Small intestine (tissue), 7 donors: ENCODE measurements at regions not wholly inside any gene's neighbourhood (a gene's known extent, or its start where the extent isn't known, plus 50 kb on each side); places are given as distances from the start of the nearest gene placed in this dataset.
"Not testable (repeated sequence)": the region's sequence is repeated elsewhere in the genome, so short reads cannot be mapped to it uniquely, and the experiment has no call there.

ENCODE experiments used
- DNase-seq, 2 donors: peaks; one replicate each; pipeline versions ENCODE4 v3.0.0 to v3.0.0-alpha.2; 2013
- FAIRE-seq: peaks from 2 replicates; lab custom pipeline; 2012; peaks lifted over from hg19 to GRCh38; lab: Jason Lieb, UNC
- H3K27ac ChIP-seq, 3 donors: one replicate each; pipeline ENCODE4 v1.5.1; 2013; ENCODE audit warnings: low read length in 2 of 3, mild to moderate bottlenecking in 2 of 3, control low read depth in 1 of 3, inconsistent platforms in 1 of 3, low read depth in 1 of 3, moderate library complexity in 1 of 3
- H3K27me3 ChIP-seq, 3 donors: one replicate each; pipeline ENCODE4 v1.6.1; 2013; ENCODE audit warnings: low read length in 3 of 3, inconsistent platforms in 1 of 3; ENCODE audit not compliant: control insufficient read depth in 3 of 3, insufficient read depth in 3 of 3
- H3K36me3 ChIP-seq, 3 donors: one replicate each; pipeline ENCODE4 v1.6.1; 2013; ENCODE audit warnings: low read length in 3 of 3, inconsistent platforms in 1 of 3, low read depth in 1 of 3, mild to moderate bottlenecking in 1 of 3, moderate library complexity in 1 of 3; ENCODE audit not compliant: control insufficient read depth in 3 of 3, insufficient read depth in 2 of 3
- H3K4me1 ChIP-seq, 3 donors: one replicate each; pipeline ENCODE4 v1.6.1; 2013; ENCODE audit warnings: low read length in 2 of 3, inconsistent platforms in 1 of 3, low read depth in 1 of 3, mild to moderate bottlenecking in 1 of 3, moderate library complexity in 1 of 3; ENCODE audit not compliant: control insufficient read depth in 3 of 3, insufficient read depth in 2 of 3
- H3K4me3 ChIP-seq, 3 donors: one replicate each; pipeline ENCODE4 v1.5.1; 2013; ENCODE audit warnings: low read length in 3 of 3, control low read depth in 1 of 3, inconsistent platforms in 1 of 3, low read depth in 1 of 3, mild to moderate bottlenecking in 1 of 3, moderate library complexity in 1 of 3
- H3K9me3 ChIP-seq, 2 donors: one replicate each; pipeline ENCODE4 v1.6.1; 2013; ENCODE audit warnings: low read depth in 1 of 2, low read length in 1 of 2; ENCODE audit not compliant: control insufficient read depth in 2 of 2, insufficient read depth in 1 of 2
- WGBS, 3 donors: extraction: QIAGEN DNeasy Blood & Tissue Kit; methylation state at CpG; one replicate each; pipeline ENCODE4 v1.1.7; 2013; 5-methylcytosine and 5-hydroxymethylcytosine counted together
- donor health status: healthy with polysubstance abuse.
- donor health status: control.
- donor health status: control.
- donor health status: Bipolar disorder and iron deficiency.
- donor health status: healthy.

DNA sequence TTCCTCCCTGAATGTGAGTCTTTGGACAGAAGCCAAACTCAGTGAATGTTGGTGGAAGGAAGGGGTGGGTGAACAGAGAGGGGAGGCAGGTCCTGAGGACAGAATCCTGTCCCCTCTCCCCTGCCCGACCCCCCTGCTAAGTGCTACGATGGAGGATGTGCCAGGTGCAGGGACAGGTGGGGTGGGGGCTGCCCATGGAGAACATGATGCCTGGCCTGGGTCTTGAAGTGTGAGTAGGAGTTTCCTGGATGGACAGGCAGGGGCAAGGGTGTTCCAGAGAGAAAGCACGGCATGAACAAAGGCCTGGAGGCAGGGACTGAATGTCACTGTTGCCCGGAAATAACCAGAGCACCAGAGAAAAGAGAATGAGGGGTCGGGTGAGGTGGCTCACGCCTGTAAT is 445.1 kb downstream of the PTPRU start:
- H3K9me3 ChIP-seq, H3K27ac ChIP-seq, H3K36me3 ChIP-seq, FAIRE-seq, H3K4me1 ChIP-seq, H3K27me3 ChIP-seq, H3K4me3 ChIP-seq, DNase-seq: not testable (repeated sequence)
- 68 to 69% (median 68%) methylated on average over 5 to 6 of the region's 6 CpGs for WGBS, 3 donors

DNA sequence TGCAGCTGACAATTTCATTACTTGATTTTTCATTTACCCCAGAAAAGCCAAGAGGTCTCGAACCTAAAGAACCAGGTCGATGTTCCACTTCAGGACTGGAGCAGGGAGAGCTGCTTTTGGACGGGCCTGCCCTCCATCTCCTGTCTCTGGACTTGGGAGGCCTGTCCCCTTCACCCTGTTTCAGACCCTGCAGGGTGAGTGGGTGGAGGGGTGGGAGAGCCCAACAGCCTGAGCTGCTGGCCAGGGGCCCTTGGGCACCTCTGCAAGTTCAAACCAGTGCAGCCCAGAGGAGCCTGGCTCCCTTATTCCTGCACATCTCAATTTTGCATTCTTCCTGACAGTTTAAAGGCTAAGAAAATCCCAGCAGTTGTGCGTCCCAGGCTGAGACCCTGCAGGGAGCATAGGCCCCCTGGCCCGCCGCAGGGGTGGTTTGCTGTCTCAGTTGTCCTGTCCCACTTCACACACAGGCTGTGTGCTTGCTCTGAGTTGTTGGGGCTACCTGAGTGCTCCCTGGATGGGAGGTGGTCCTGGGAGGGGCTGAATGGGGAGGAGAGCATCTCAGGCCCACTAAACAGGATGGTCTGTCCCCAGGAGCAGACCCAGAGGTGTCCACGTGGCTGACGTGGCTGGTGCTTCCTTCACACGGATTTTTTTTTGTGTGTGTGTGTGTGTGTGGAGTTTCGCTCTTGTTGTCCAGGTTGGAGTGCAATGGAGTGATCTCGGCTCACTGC is 443.7 kb downstream of the PTPRU start:
- no peak for FAIRE-seq

DNA sequence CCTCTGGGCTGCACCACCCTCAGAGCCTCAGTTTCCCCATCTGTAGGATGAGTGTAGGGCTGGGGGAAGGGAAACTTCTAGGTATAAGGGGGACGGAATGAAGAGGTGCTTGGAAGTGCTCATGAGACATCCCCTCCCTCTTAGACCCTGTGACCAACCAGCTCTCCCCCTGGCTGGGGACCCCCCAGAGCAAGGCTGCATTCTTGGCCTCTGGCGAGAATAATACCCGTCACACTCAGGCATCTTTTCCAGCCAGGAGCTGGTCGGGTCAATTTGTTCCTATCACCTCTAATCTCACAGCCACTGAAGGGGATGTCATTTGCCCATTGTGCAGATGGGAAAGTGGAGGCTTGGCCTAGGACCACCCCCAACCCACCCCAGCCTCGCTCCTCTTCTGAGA is 443.0 kb downstream of the PTPRU start:
- Histone ChIP-seq H3K36me3 (no peaks in the 10 kb centered on the region), H3K4me3 (no peak overlapping the region), H3K27ac (no peak overlapping the region), H3K9me3 (no peaks in the 10 kb centered on the region), H3K27me3 (no peaks in the 10 kb centered on the region), H3K4me1 (no peaks in the 10 kb centered on the region)
- 67 to 89% (median 73%) methylated on average over 5 of the region's 5 CpGs for WGBS, 3 donors
- DNase-seq (no peak), FAIRE-seq (no peak)

More for the DNA sequence above, 443.7 kb downstream of the PTPRU start:
- H3K4me1 ChIP-seq, result no peaks in the 10 kb centered on the region
- no peaks in the 10 kb centered on the region for H3K9me3 ChIP-seq
- H3K27ac ChIP-seq, result no peak overlapping the region
- no peaks in the 10 kb centered on the region for H3K36me3 ChIP-seq
- no peaks in the 10 kb centered on the region for H3K27me3 ChIP-seq
- no peak overlapping the region for H3K4me3 ChIP-seq
- DNase-seq, result no peak
- WGBS, 3 donors, result 76 to 83% (median 82%) methylated on average over 11 of the region's 11 CpGs

DNA sequence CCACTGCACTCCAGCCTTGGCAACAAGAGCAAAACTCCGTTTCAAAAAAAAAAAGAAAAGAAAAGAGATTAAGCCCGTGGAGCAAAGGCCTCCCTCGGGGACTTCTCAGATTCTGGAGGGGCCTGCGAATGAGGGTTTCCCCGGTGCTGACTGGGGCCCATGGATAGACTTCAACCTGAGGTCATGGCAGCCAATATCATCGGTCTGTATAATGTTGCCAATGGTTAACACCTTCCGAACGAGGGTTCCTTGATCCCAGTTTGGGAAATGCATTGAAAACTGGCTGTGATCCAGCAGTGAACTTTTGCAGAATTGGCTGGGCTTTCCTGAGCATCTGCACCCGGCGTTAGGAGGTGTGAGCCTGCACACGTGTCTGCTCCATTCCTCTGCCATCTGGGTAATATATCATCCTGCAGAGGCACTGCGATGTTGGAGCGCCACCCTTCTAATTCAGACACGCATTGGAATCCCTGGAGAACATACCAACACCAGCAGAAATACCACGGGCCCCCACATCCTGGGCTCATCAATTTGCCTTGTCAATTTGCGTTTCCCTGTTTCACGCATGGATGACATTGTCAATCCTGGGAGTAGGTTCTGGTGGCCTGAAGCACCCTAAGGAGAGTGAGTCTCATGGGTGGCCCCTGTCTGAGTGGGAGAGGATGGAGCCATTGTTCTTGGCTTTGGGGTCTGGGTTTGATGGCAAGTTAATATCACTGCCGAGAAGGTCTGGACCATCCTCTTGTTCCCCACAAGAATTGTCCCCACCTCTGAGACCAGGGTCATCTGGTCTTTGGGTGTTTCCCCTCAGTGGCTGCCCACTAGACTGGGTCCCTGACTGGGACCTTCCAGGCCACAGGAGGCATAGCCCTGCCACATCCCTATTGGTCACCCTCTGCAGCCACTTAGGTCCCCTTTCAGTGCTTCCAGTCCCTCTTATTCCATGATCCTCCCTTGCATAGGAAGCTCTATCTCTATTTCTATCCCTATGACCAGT is 441.0 kb downstream of the PTPRU start:
- Histone ChIP-seq H3K27me3 (no peaks in the 10 kb centered on the region), H3K4me3 (no peak overlapping the region), H3K27ac (no peak overlapping the region), H3K4me1 (no peaks in the 10 kb centered on the region), H3K9me3 (no peaks in the 10 kb centered on the region), H3K36me3 (no peaks in the 10 kb centered on the region)
- FAIRE-seq (no peak), DNase-seq (no peak)
- 56 to 66% (median 65%) methylated on average over 18 of the region's 18 CpGs for WGBS, 3 donors

DNA sequence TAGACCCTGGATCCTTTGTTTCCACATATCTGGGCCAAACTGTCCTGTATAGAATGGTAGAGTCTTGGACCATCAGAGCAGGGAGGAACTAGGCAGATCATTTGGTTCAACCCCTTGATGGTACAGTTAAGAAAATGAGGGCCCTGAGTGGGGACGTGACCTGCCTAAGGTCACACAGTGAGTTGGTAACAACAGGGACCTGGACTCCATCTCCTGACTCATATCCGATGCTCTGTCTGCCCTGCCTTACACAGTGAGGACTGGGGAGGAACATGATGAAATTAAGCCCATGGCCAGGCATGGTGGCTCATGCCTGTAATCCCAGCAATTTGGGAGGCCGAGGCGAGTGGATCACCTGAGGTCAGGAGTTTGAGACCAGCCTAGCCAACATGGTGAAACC is 440.2 kb downstream of the PTPRU start:
- 41 to 79% (median 65%) methylated on average over 4 of the region's 4 CpGs for WGBS, 3 donors
- FAIRE-seq, result no peak
- no peak for DNase-seq
- Histone ChIP-seq H3K27me3 (no peaks in the 10 kb centered on the region), H3K4me3 (no peak overlapping the region), H3K27ac (no peak overlapping the region), H3K9me3 (no peaks in the 10 kb centered on the region), H3K4me1 (no peaks in the 10 kb centered on the region), H3K36me3 (no peaks in the 10 kb centered on the region)

DNA sequence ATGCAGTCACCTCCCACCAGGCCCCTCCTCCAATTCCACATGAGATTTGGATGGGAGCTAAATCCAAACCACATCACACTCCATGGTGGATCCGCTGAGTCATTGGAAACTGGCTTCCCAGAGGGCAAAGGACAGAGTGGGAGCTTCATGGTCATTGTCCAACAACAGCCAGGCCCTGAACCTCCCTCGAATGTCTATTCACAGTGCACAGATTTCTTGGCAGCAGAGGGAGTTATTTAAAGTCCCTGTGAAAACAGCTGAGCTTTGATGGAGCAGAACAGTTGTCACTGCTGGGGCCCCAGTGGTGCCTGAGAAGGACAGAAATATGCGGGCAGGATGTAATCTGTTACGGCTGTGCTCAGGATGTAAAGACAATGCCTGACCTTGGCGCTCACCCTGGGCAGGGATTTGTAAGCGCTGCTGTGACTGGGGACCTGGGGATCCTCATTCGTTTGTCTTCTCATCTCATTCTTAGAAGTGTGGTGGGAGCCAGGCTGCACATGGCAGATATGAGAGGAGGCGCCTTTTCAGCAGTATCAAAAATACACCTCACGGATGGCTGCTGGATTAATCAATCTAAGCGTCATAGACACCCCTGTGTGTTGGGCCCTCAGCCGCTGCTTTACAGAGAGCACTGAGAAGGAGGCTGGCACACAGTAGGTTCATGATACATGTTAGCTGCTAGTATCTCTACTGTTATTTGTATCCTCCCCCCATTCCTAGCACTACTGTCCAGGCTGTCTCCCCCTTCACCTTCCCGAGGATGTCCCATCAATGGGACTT is 439.4 kb downstream of the PTPRU start:
- Histone ChIP-seq H3K4me1 (no peaks in the 10 kb centered on the region), H3K9me3 (no peaks in the 10 kb centered on the region), H3K27ac (no peak overlapping the region), H3K27me3 (no peaks in the 10 kb centered on the region), H3K4me3 (no peak overlapping the region), H3K36me3 (no peaks in the 10 kb centered on the region)
- WGBS, 3 donors, result 54 to 65% (median 61%) methylated on average over 12 of the region's 12 CpGs
- no peak for FAIRE-seq
- no peak for DNase-seq

DNA sequence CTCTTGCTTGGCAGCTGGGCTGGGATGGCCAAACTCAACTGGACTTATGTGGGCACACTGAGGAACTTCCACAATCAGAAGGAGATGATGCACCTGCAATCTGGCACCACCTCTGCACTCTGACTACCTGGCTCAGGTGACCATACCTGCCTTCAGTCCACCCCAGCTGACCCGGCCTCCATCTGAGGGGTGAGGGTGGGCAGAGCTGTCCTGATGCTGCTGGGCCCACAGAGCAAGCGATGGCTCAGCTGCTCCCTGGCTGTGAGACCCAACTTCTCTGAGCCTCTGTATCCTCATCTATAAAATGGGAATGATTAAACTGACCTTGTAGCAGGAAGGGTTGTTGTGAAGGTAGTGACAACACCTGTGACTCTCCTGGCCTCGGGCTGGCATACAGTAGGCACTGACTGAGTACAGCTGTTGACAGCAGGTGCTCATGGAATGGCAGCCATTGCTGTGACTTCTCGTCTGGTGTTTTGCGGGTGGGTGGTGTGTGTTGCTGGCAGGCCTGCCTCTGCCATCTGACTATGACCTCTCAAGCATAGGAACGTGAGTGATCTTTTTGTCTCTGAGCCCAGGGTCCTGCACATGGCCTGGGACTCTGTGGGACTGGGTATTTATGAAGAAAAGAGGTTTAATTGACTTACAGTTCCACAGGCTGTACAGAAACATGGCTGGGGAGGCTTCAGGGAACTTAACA is 438.5 kb downstream of the PTPRU start:
- Histone ChIP-seq H3K9me3 (no peaks in the 10 kb centered on the region), H3K4me1 (no peaks in the 10 kb centered on the region), H3K27me3 (no peaks in the 10 kb centered on the region), H3K4me3 (no peak overlapping the region), H3K27ac (no peak overlapping the region), H3K36me3 (no peaks in the 10 kb centered on the region)
- WGBS, 3 donors, result 81 to 87% (median 84%) methylated on average over 6 of the region's 6 CpGs
- DNase-seq, result no peak
- no peak for FAIRE-seq
